ENCODE measurements at regions not wholly inside any gene's neighbourhood (a gene's known extent, or its start where the extent isn't known, plus 50 kb on each side); places are given as distances from the start of the nearest gene placed in this dataset.

DNA sequence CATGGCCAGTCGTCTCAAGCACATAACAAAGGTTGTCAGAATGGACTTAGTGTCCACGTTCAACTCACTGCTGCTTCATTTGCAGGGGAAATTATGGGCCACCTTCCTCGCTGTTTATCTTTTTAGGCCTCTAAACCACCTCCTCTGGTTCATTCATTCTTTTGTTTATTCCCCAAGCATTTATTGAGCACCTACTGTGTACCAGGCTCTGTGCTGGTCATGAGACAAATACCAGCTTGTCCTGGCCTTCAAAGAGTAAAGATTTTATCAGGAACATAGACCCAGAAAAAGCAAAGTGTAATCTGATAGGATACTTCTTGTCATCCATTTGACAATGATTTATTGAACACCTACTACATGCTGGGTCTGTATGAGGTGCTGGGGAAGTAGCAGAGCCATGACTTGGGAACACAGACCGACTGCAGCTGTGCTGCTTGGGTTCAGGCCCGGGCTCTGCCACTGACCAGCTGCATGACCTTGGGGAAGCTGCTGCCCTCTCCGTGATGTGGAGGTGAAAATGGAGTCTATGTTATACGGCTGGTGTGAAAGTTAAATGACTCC, 63.4 kb upstream of the SLC6A6 start:
- Histone ChIP-seq H3K18ac (ENCODE audit: low read depth, low read length) (no peak overlapping the region), H3K23ac (ENCODE audit: low read depth, low read length) (no peak overlapping the region), H4K91ac (ENCODE audit: insufficient read depth, low read depth, low read length) (no peak overlapping the region), H2BK120ac (ENCODE audit: low read depth, low read length) (no peak overlapping the region), H3K36me3 (ENCODE audit: control insufficient read depth, insufficient read depth, low read length) (no peaks in the 10 kb centered on the region), H4K8ac (ENCODE audit: low read depth in 2 of 2, low read length in 2 of 2) (no peak overlapping the region), H2BK20ac (ENCODE audit: low read depth, low read length) (no peak overlapping the region), H3K9me1 (ENCODE audit: insufficient read depth, low read length) (no peaks in the 10 kb centered on the region; the same call in 1 of the 2 replicates), H2AK5ac (ENCODE audit: low read depth, low read length) (no peak overlapping the region), H4K20me1 (ENCODE audit: insufficient read depth, low read length) (no peaks in the 10 kb centered on the region), H3K27ac (ENCODE audit: insufficient read depth, low read length) (no peak overlapping the region), H3K4me2 (ENCODE audit: low read depth, low read length) (no peak overlapping the region), H2AK9ac (replicated peaks; ENCODE audit: low read depth, low read length, poor library complexity) (no peak overlapping the region), H3K4ac (ENCODE audit: low read depth, low read length) (no peak overlapping the region), H4K5ac (ENCODE audit: low read depth, low read length) (no peak overlapping the region), H3K4me1 (ENCODE audit: control insufficient read depth, insufficient read depth, low read length) (peaks cover 5% of the 10 kb centered on the region), H3K9me3 (ENCODE audit: control insufficient read depth, insufficient read depth, low read length) (0 out of 2 replicates have a peak, but pooled peaks cover 2% of the 10 kb centered on the region), H3K79me1 (ENCODE audit: low read depth in 1 of 2, low read length in 2 of 2) (no peaks in the 10 kb centered on the region), H3K56ac (ENCODE audit: extremely low read depth, insufficient read depth, low read length) (no peak overlapping the region), H3K9ac (ENCODE audit: low read depth, low read length) (no peak overlapping the region), H2AFZ (replicated peaks; ENCODE audit: low read length, poor library complexity) (no peak overlapping the region), H3K14ac (replicated peaks; ENCODE audit: low read depth, low read length) (no peak overlapping the region), H3K4me3 (ENCODE audit: insufficient read depth, low read depth, low read length) (no peak overlapping the region), H2BK5ac (ENCODE audit: low read depth, low read length, poor library complexity, severe bottlenecking) (no peak overlapping the region), H3K27me3 (ENCODE audit: control insufficient read depth, insufficient read depth, low read length) (peaks cover 17% of the 10 kb centered on the region), H2BK15ac (ENCODE audit: low read depth, low read length) (no peak overlapping the region)
- ChIA-PET CTCF (no interaction called here), POLR2A (ENCODE audit: unreplicated experiment) (no interaction called here)
- BruUV-seq (replicated peaks) = no TSS peak
- no peak for DNase-seq
- 100% methylated on average over 2 of the region's 7 CpGs; no CpG with 5 or more reads in 1 of the 2 experiments for WGBS, 2 experiments (ENCODE audit: extremely low coverage in 2 of 2, insufficient read length in 1 of 2)
- dilution Hi-C loops (cut with HindIII; ENCODE audit: low sequenced_read_pairs, unreplicated experiment) = no loop called here
- in situ Hi-C loops (cut with MboI; ENCODE audit: low sequenced_read_pairs) = no loop called here
- no peak for ATAC-seq (ENCODE audit: low read depth)
- intact Hi-C loops (cut with micrococcal nuclease) = no loop called here
- no peak for TF ChIP-seq MXI1 (IDR thresholded peaks at IDR 0.05; ENCODE audit: borderline replicate concordance, low read depth, low read length)
- TF ChIP-seq MAZ (IDR thresholded peaks at IDR 0.05; ENCODE audit: borderline replicate concordance, low read depth, low read length) = no peak
- TF ChIP-seq MAFK (IDR thresholded peaks at IDR 0.05; ENCODE audit: low read depth, low read length) = no peak
- no peak for TF ChIP-seq RCOR1 (IDR thresholded peaks at IDR 0.05; ENCODE audit: insufficient replicate concordance, low read length)
- TF ChIP-seq BHLHE40 (IDR thresholded peaks at IDR 0.05; ENCODE audit: low read depth, low read length) = no peak
- no peak for TF ChIP-seq CHD1 (IDR thresholded peaks at IDR 0.05; ENCODE audit: low read depth, low read length)
- no peak for TF ChIP-seq FOS (IDR thresholded peaks at IDR 0.05; ENCODE audit: low read depth, low read length)
- TF ChIP-seq RAD21 (IDR thresholded peaks at IDR 0.05; ENCODE audit: low read length) = no peak
- TF ChIP-seq, protein P1, sequence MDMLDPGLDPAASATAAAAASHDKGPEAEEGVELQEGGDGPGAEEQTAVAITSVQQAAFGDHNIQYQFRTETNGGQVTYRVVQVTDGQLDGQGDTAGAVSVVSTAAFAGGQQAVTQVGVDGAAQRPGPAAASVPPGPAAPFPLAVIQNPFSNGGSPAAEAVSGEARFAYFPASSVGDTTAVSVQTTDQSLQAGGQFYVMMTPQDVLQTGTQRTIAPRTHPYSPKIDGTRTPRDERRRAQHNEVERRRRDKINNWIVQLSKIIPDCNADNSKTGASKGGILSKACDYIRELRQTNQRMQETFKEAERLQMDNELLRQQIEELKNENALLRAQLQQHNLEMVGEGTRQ (IDR thresholded peaks at IDR 0.05; ENCODE audit: low read depth, low read length) = no peak
- TF ChIP-seq, protein P2, sequence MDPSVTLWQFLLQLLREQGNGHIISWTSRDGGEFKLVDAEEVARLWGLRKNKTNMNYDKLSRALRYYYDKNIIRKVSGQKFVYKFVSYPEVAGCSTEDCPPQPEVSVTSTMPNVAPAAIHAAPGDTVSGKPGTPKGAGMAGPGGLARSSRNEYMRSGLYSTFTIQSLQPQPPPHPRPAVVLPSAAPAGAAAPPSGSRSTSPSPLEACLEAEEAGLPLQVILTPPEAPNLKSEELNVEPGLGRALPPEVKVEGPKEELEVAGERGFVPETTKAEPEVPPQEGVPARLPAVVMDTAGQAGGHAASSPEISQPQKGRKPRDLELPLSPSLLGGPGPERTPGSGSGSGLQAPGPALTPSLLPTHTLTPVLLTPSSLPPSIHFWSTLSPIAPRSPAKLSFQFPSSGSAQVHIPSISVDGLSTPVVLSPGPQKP (IDR thresholded peaks at IDR 0.05; ENCODE audit: borderline replicate concordance, low read depth, low read length) = no peak
